ENCODE measurements at regions not wholly inside any gene's neighbourhood (a gene's known extent, or its start where the extent isn't known, plus 50 kb on each side); places are given as distances from the start of the nearest gene placed in this dataset.
A peak's percentile ranks its signal among the peaks of the same experiment; 100 is the strongest.

GRCh38 chr4:95761426-95761825, 78.5 kb upstream of the PDHA2 start:
- no peak overlapping the region for H2AFZ ChIP-seq (replicated peaks; ENCODE audit: low read length, poor library complexity)
- TF ChIP-seq POLR2A (IDR thresholded peaks at IDR 0.05; ENCODE audit: low read depth, low read length), result no peak
- no peak for TF ChIP-seq SMC3 (IDR thresholded peaks at IDR 0.05; ENCODE audit: low read depth, low read length)
- TF ChIP-seq RFX5 (IDR thresholded peaks at IDR 0.05; ENCODE audit: low read depth, low read length), result no peak
- no peak for TF ChIP-seq USF2 (IDR thresholded peaks at IDR 0.05; ENCODE audit: low read depth, low read length)
- no peak for TF ChIP-seq MAZ (IDR thresholded peaks at IDR 0.05; ENCODE audit: borderline replicate concordance, low read depth, low read length)
- TF ChIP-seq FOS (IDR thresholded peaks at IDR 0.05; ENCODE audit: low read depth, low read length), result no peak
- TF ChIP-seq MAFK (IDR thresholded peaks at IDR 0.05; ENCODE audit: low read depth, low read length), result no peak
- no peak for TF ChIP-seq BHLHE40 (IDR thresholded peaks at IDR 0.05; ENCODE audit: low read depth, low read length)
- TF ChIP-seq RAD21 (IDR thresholded peaks at IDR 0.05; ENCODE audit: low read length), result no peak
- no peak for TF ChIP-seq ELK1 (IDR thresholded peaks at IDR 0.05; ENCODE audit: borderline replicate concordance, low read depth, low read length)
- TF ChIP-seq CTCF (conservative IDR thresholded peaks at IDR 0.05; ENCODE audit: low read depth, low read length), result no peak
- no peak for TF ChIP-seq CEBPB (IDR thresholded peaks at IDR 0.05; ENCODE audit: low read depth, low read length)
- TF ChIP-seq NFE2L2 (IDR thresholded peaks at IDR 0.05; ENCODE audit: low read depth, low read length), result no peak
- no peak for TF ChIP-seq RCOR1 (IDR thresholded peaks at IDR 0.05; ENCODE audit: insufficient replicate concordance, low read length)
- TF ChIP-seq CHD1 (IDR thresholded peaks at IDR 0.05; ENCODE audit: low read depth, low read length), result no peak
- TF ChIP-seq MXI1 (IDR thresholded peaks at IDR 0.05; ENCODE audit: borderline replicate concordance, low read depth, low read length), result no peak
- CTCF ChIA-PET, result no interaction called here

More at GRCh38 chr4:95761426-95761825, 78.5 kb upstream of the PDHA2 start:
- no peak overlapping the region for H3K4me3 ChIP-seq (ENCODE audit: insufficient read depth, low read depth, low read length)
- H4K5ac ChIP-seq (ENCODE audit: low read depth, low read length), result no peak overlapping the region; the same call in 1 of the 2 replicates
- no peak overlapping the region for H3K4ac ChIP-seq (ENCODE audit: low read depth, low read length)
- no peak overlapping the region; the same call in 1 of the 2 replicates for H3K4me2 ChIP-seq (ENCODE audit: low read depth, low read length)
- H4K91ac ChIP-seq (ENCODE audit: insufficient read depth, low read depth, low read length), result peak overlapping the region; percentile 52; the same call in 1 of the 2 replicates
- no peaks in the 10 kb centered on the region for H3K79me1 ChIP-seq (ENCODE audit: low read depth in 1 of 2, low read length in 2 of 2)
- no peak overlapping the region for H3K18ac ChIP-seq (ENCODE audit: low read depth, low read length)
- POLR2A ChIA-PET (ENCODE audit: unreplicated experiment), result no interaction called here
- no peak overlapping the region for H3K23ac ChIP-seq (ENCODE audit: low read depth, low read length)
- intact Hi-C loops (cut with micrococcal nuclease), result no loop called here
- no peaks in the 10 kb centered on the region for H3K27me3 ChIP-seq (ENCODE audit: control insufficient read depth, insufficient read depth, low read length)
- H3K14ac ChIP-seq (replicated peaks; ENCODE audit: low read depth, low read length), result no peak overlapping the region
- no peak overlapping the region for H2BK5ac ChIP-seq (ENCODE audit: low read depth, low read length, poor library complexity, severe bottlenecking)
- no peak overlapping the region for H2AK5ac ChIP-seq (ENCODE audit: low read depth, low read length)
- no peaks in the 10 kb centered on the region for H3K36me3 ChIP-seq (ENCODE audit: control insufficient read depth, insufficient read depth, low read length)
- H4K8ac ChIP-seq (ENCODE audit: low read depth in 2 of 2, low read length in 2 of 2), result no peak overlapping the region
- H3K9me3 ChIP-seq (ENCODE audit: control insufficient read depth, insufficient read depth, low read length), result peaks cover 10% of the 10 kb centered on the region; the same call in 1 of the 2 replicates
- WGBS, 2 experiments (ENCODE audit: extremely low coverage in 2 of 2, insufficient read length in 1 of 2), result no CpG with 5 or more reads among the region's 1 CpG
- H3K9ac ChIP-seq (ENCODE audit: low read depth, low read length), result no peak overlapping the region
- peak overlapping the region; percentile 51; the same call in 1 of the 2 replicates for H3K56ac ChIP-seq (ENCODE audit: extremely low read depth, insufficient read depth, low read length)
- 0 out of 2 replicates have a peak overlapping the region, but pooled peaks have one; percentile 45 for H2BK20ac ChIP-seq (ENCODE audit: low read depth, low read length)
- no peak overlapping the region for H2BK15ac ChIP-seq (ENCODE audit: low read depth, low read length)
- no peaks in the 10 kb centered on the region for H3K4me1 ChIP-seq (ENCODE audit: control insufficient read depth, insufficient read depth, low read length)
- 0 out of 2 replicates have a peak overlapping the region, but pooled peaks have one; percentile 19 for H2BK120ac ChIP-seq (ENCODE audit: low read depth, low read length)
- H3K27ac ChIP-seq (ENCODE audit: insufficient read depth, low read length), result no peak overlapping the region
- ATAC-seq (ENCODE audit: low read depth) (peak; percentile 57), DNase-seq (peak; percentile 38)
- no peak overlapping the region for H2AK9ac ChIP-seq (replicated peaks; ENCODE audit: low read depth, low read length, poor library complexity)
- dilution Hi-C loops (cut with HindIII; ENCODE audit: low sequenced_read_pairs, unreplicated experiment), result no loop called here
- no TSS peak for BruUV-seq (replicated peaks)
- no peaks in the 10 kb centered on the region for H4K20me1 ChIP-seq (ENCODE audit: insufficient read depth, low read length)
- no peaks in the 10 kb centered on the region for H3K9me1 ChIP-seq (ENCODE audit: insufficient read depth, low read length)
- in situ Hi-C loops (cut with MboI; ENCODE audit: low sequenced_read_pairs), result no loop called here
